GM19452 (cell line): ENCODE measurements at regions not wholly inside any gene's neighbourhood (a gene's known extent, or its start where the extent isn't known, plus 50 kb on each side); places are given as distances from the start of the nearest gene placed in this dataset.
"Not testable (repeated sequence)": the region's sequence is repeated elsewhere in the genome, so short reads cannot be mapped to it uniquely, and the experiment has no call there.

ENCODE experiments used
- ATAC-seq: cut with Tn5 transposase; IDR thresholded peaks from one replicate; pipeline ENCODE4 v1.9.1; 2021; ENCODE audit not compliant: unreplicated experiment

- no peak for ATAC-seq
Measured at GRCh38 chr1:29428280-29428615, 191.9 kb downstream of the PTPRU start.

DNA sequence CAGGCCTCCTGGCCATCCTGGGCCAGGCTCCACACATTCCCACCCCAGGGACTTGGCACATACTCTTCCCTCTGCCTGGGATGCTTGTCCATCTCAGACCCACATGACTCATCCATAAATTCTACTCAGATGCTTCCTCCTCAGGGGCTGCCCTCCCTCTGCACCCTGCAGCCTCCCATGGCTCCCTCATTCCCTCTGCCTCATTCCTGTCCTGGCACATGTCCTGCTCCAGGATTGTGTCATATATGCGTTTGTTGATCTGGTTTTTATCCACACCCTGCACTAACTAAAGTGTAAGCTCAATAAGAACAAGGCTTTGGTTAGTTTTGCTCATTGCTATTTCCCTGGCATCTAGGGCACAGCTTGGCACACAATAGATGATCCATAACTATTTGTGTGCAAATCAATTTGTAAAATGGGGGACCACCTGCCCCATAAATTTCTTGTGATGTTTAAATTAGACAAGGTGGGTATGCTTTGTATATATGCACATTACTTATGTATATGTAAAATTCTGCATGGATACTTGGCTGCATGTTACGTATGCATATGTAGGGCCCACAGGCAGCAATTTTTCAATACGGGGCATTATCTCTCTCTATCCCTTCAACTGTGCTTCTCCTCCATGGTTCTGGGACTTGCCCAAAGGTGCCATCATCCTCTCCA is 191.4 kb downstream of the PTPRU start:
- ATAC-seq, result no peak

DNA sequence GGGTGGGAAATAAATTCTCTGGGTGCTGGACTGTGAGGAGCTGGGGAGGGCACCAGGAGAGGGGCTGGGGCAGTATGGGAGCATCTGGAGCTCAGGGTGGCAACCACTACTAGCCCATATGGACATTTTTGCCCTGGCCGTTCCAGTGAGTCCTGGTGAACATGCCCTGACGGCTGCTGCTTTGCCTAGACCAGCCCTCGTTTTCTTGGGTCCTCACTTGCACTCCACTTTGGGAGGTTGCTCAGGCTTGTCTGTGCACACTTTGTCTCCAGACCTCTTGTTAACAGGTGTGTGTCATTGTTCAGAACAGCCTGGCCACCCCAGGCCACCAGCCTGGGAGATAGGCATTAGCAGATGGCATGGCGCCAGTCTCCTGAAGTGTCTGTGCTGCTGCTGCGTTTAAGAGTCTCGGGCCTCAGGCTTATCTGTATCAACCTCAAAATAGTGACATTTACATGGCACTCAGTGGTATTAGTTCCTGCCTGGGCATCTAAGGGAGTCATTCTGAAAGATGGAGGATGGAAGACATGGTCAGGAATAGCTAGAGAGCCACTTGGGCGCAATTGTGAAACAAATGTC is 190.5 kb downstream of the PTPRU start:
- ATAC-seq, result no peak

DNA sequence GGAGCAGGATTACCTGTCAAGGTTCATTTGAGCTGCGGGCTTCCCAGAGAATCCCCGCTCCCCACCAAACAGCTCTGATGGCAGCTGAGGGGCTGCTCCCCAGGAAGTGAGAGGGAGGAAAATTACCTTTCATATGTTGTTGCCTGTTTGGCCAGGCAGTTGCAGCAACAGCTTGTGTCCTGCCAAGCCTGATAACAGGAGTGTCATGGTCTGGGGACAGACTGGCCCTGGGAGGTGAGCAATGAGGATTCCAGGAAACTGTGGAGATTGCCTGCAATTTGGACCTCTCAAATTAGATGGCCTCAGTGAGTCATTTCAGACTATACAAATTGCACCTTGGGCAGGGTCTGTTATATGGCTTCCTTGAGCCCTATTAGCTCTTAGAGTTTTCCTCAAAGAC is 189.3 kb downstream of the PTPRU start:
- ATAC-seq, result no peak

DNA sequence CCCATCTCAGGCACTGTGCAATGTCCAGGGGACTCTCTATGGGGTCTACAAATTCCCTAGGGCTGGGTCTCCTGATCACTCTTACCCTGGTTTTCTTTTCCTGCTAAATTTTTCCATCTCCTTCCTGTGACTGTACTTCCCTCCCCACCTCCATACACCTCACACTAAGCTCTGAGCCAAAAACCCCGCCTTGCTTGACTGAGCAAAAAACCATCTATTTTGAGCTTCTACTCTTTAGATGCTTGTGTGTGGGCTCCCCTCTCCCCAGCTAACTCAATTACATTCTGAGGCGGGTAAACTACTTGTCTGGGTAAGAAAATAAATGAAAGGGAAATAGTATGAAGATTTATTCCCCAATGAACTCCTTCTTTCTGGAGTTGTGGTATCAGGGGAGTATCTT is 187.9 kb downstream of the PTPRU start:
- ATAC-seq, result no peak

GRCh38 chr1:29420202-29420601 is 183.9 kb downstream of the PTPRU start:
- ATAC-seq, result no peak

GRCh38 chr1:29417971-29418370 is 181.6 kb downstream of the PTPRU start:
- no peak for ATAC-seq

- no peak for ATAC-seq
Measured at GRCh38 chr1:29417147-29417858, 181.0 kb downstream of the PTPRU start.

- ATAC-seq, result no peak
Measured at GRCh38 chr1:29416267-29417146, 180.2 kb downstream of the PTPRU start.

DNA sequence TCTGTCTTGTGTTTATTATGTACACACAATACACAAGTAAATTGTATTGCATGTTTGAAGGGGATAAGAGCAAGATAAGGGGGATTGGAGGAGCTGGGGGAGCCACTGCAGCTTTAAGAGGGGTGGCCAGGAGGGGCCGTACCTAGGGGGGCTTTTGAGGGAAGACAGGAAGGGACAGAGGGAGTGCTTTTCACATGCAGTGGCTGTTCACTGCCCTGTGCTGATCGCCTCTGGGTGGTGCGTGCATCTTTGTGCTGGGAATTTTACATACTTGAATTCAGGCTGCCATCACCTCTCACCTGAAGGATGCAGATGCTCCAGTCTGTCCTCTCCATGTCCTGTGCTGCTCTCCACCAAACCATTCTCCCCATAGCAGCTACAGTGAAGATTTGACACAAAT is 179.5 kb downstream of the PTPRU start:
- no peak for ATAC-seq

- no peak for ATAC-seq
Measured at GRCh38 chr1:29415156-29415830, 179.0 kb downstream of the PTPRU start.

DNA sequence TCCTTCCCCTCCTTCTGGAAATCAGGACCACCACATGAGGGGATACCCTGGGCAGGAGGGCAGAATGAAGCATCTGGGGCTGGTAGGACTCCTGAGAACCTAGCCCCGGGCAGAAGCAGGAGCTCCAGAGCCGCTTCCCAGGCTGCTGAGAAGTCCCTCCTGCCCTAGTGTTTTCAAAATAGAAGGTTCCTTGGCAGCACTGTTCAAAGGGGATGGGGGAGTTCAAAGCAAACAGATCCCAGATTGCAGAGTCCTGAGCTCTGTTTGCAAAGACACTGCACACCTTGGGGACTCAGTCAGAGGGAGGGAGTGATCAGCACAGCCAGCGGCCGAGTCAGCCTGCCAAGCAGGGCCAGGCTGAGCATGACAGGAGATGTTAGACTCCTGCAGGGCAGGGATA is 177.8 kb downstream of the PTPRU start:
- ATAC-seq, result no peak

DNA sequence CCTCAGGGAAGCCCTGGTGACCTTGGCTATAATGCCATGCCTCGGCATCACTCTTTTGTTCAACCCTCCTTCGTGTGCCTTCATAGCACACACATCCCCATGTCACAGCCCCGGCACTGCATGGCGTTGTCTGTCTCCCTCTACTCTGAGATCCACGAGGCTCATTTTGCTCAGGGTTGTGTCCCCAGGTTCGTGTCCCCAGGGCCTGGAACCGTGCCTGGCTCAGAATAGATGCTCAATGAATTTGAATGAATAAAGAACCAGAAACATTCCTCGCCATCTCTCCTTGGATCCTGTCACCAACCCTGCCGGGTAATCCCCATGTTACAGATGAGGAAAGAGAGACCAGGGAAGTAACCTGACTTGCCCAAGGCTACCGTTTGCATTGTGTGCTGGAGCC is 177.3 kb downstream of the PTPRU start:
- no peak for ATAC-seq

GRCh38 chr1:29412591-29412990 is 176.3 kb downstream of the PTPRU start:
- ATAC-seq, result no peak

DNA sequence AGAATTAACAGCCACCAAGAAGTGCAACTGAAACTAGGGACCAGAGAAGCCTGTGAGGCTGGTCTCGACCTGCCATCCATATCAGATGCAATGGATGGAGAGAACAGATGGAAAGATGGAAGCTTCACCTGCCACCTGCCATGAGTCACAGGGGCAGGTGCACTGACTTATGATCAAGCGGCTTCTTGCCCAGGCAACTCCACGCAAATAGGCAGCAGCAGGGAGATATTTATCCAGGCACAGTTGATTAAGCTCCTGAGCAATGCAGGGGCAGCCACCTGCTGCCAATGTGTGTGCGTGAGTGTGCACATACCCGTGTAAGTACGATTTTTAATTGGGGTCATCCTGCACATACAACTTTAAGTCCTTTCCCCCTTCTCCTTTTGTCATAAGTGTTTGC is 174.2 kb downstream of the PTPRU start:
- no peak for ATAC-seq

DNA sequence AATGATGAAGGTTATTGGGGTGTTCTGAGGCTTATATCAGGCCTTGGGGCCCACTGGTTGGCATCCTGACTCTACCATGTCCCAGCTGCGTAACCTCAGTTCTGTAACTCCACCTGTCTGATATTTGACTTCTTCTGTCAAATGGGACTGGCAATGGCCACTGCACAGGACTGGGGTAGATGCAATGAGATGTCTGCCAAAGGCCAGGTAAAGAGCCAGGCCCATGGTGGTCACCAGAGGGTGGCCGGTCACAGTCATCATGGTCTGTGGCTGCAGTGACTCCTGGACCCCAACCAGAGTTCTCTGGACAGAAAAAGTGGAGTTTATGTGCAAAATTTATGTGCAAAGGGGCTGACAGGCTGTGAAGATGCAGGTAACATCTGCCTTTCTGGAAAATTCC is 173.3 kb downstream of the PTPRU start:
- ATAC-seq, result no peak

- no peak for ATAC-seq
Measured at GRCh38 chr1:29408831-29409605, 172.7 kb downstream of the PTPRU start.

GRCh38 chr1:29406814-29407213 is 170.5 kb downstream of the PTPRU start:
- no peak for ATAC-seq

DNA sequence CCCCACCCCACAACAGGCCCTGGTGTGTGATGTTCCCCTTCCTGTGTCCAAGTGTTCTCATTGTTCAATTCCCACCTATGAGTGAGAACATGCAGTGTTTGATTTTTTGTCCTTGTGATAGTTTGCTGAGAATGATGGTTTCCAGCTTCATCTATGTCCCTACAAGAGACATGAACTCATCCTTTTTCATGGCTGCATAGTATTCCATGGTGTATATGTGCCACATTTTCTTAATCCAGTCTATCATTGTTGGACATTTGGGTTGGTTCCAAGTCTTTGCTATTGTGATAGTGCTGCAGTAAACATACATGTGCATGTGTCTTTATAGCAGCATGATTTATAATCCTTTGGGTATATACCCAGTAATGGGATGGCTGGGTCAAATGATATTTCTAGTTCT is 163.9 kb downstream of the PTPRU start:
- not testable (repeated sequence) for ATAC-seq

GRCh38 chr1:29399465-29399864 is 163.1 kb downstream of the PTPRU start:
- ATAC-seq, result no peak
